ENCODE measurements at regions not wholly inside any gene's neighbourhood (a gene's known extent, or its start where the extent isn't known, plus 50 kb on each side); places are given as distances from the start of the nearest gene placed in this dataset.

DNA sequence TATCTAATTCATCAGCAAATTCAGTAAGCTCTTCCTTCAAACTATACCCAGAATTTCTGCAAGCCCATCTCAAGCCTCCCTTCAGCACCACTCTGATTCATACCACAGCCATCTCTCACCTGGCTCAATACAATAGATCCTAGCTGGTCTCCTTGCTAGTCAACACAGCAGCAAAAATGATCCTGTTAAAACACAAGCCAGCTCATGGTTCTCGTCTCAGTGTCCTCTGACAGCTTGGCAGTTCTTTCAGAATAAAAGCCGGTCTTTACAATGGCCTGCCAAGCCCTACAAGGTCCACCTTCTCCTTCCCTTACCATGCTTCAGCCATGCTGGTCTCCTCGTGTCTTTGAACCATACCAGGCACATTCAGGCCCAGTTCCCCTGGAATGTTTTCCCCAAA lies 296.9 kb upstream of the RND3 start:
- DNase-seq: no peak

DNA sequence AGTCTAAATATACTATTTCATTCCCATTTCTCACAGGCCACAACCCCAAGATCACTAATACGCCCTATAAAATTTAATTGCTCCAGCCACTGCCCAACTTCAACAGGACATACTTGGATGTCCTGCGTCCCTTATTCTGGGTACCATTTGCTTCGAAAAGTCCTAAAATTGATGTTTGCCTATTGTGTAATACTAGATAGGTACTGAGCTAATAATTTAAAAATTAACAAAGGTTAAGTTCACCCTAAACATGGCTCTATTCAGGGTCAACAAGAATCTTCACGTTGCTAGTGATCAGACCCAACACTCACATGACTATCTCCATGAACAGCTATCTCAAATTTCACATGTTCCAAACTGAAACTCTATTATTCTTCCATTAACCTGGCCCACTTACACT lies 296.4 kb upstream of the RND3 start:
- no peak for DNase-seq

DNA sequence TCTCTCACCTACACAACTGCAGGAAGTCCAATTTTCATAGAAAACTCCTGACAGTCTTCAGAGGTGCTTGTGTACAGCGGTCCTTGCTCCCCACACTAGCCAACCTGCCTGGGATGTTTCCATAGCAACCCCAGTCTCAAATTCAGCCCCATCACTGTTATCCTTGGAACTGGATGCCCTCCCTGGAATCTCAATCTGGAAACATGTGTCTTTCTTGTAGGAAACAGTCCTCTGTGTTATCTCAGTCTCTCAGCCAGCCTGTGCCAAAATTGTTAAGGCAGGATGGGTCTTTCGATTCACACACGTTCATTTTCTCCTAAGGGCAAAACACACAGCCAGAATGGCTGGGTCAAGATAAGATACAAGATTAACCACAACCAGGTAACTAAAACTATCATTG lies 295.5 kb upstream of the RND3 start:
- no peak for DNase-seq

DNA sequence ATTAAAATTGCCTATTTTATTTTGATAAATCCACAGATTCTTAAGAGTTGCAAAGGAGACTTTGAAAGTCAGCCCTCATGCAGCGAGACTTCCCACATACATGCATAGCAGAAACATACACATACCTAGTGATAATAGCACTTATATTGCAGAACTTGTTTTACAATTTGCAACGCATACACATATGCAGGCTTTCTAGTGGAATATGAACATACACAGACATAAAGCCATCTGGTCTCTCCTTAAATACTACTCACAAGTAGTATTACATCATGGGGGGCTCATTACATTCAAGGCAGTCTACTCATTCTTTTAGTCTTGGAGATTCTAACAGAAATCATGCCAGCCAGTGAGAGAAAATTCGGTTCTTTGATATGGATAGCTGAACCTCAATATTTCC lies 295.1 kb upstream of the RND3 start:
- DNase-seq: no peak

- no peak for DNase-seq
Observed at GRCh38 chr2:150781142-150781541, 293.7 kb upstream of the RND3 start.

DNA sequence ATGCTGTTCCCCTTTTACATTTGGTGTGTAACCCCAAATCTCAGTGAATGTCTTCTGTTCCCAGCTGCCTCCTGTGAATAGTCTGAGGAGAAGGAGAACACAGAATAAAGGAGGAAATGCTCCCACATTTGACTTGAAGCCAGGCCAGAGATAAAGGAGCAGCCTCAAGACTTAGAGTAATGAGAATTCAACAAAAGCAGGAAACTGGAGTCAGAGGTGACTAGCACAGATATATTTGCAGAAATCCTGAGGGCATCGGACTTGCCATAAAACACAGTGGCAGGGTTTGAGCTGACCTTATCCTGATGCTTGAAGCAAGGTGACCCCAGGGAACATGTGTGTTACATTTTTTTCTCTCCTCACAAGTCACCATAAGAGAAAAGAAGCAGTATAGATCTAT lies 291.4 kb upstream of the RND3 start:
- no peak for DNase-seq

GRCh38 chr2:150769421-150769820 lies 282.0 kb upstream of the RND3 start:
- DNase-seq: no peak

GRCh38 chr2:150767991-150768746 lies 280.7 kb upstream of the RND3 start:
- DNase-seq: no peak

GRCh38 chr2:150762571-150762970 lies 275.1 kb upstream of the RND3 start:
- DNase-seq: no peak

DNA sequence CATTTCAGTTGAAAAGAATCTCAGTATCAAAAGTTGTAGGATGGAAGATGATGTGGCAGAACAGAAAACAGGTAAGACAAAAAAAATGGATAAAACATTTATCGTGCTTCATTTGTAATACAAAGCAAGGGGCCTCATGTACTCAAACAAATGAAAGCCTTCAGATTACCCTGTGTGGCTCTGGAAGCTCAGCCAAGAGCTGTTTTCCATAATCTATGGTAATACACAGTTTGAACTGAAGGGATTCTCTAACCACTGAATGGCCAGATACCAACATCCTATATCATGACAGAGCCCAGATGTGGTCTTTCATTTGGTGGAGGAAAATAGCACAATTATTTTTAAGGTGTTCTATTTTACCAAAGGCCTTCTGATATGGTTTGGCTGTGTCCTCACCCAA lies 272.1 kb upstream of the RND3 start:
- DNase-seq: no peak

DNA sequence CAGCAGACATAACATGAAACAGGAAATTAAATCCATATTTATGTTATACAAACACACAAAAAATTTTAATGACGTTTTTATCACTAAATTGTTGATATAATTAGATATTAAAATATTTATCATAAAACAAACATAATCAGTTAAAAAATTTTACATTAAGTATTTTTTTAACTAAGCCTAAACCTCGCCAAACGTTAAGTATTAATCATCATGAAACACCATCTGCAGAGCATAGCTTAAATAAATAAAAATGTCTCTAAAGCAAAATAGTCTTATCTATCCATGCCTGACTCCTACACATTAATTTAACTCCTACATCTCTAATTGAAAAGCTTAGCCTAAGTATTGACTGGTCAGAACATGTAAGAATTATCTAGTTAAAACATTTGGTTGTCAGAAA lies 271.6 kb upstream of the RND3 start:
- no peak for DNase-seq

- DNase-seq: no peak
Observed at GRCh38 chr2:150752229-150752628, 264.8 kb upstream of the RND3 start.

DNA sequence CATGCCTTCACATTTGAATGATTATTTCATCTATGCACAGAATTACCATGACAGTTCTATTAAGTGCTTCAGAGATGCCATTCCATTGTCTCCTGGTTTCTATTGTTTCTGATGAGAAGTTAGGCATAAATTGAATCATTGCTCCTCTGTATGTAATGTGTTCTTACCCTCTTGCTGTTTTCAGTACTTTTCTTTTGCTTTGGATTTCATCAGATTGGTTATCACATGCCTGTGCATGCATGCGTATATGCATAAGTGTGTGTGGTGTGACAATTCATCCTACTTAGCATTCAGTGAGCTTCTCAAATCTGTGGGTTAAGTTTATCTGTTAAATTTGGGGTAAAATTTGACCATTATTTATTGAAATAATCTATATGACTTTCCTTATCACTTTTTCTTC lies 263.3 kb upstream of the RND3 start:
- DNase-seq: no peak

DNA sequence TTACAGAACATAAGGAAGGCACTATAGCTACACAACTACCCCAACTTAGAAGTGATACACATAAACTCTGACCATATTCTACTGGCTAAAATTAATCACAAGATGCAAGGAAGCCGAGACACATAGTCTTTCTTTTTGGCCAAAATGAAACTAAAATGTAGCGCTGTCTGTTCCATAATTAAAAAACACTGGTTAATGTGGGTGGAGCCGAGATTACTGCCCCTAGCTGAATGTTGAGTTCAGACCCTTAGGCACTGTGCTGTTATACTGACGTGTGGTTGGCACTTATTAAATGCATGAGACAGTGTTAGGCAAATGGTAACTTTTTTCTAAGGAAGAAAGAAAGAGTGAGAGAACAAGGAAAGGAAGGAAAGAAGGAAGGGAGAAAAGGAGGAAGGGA lies 254.6 kb upstream of the RND3 start:
- DNase-seq: no peak

GRCh38 chr2:150735894-150736498 lies 248.5 kb upstream of the RND3 start:
- DNase-seq: no peak

DNA sequence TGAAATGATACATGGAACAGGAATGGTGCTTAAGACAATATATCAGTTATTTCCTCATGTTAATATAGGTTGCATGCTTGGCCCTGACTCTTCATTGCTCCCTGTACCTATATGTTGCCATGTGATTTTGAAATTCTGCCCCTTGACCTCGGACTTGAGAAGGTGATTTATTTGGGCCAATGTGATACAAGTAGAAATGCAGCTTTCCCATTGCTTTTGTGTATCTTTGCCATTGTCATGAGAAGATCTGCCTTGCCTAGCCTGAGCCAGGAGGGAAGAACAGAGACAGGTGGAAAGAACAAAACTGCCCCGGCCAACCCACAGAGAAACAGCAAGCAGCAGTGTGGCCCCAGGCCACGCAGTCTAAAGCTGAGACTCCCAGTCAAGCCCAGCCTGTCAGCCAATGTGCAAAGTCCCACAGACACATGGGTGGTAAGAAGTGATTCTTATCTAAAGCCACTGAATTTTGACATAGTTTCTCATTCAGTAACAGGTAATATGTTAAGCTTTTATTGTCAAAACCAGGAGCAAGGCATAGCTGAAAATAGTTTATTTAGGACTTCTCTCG lies 245.7 kb upstream of the RND3 start:
- DNase-seq: no peak

DNA sequence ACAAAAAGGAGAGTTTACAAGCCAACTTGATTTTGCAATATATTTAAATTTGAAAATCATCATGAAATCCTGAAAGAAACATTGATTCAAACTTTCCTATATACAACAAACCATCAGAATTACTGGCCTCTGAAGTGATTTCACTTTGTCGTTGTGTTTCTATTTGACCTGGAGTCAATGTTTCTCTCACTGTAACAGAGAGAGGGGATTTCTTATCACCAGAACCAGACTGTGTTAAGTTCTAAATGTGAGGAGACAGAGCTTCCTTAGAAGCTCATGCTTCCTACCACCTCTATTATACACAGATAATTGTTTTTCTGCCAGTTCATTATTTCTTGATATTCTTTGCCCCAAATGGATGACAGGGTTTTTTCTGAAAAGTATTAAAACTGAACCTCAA lies 245.0 kb upstream of the RND3 start:
- no peak for DNase-seq

DNA sequence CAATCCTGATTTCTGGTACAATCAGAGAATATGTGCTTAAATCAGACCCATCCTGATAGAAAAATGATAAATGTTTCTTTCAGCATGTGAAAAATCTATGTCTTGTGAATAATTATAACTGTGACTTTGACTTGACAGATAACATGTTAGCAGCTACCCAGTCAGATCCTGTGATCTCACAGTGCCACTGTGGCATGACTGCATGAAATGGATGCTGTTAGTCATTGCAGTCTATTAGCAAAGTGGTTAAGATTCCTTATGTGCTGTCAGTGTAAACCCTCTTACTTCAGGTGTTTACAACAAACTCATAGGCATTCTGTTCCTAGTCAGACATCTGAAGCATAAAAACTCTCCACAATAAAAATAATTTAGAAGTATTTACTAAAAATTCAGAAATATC lies 244.6 kb upstream of the RND3 start:
- no peak for DNase-seq

- no peak for DNase-seq
Observed at GRCh38 chr2:150729495-150729955, 242.1 kb upstream of the RND3 start.

DNA sequence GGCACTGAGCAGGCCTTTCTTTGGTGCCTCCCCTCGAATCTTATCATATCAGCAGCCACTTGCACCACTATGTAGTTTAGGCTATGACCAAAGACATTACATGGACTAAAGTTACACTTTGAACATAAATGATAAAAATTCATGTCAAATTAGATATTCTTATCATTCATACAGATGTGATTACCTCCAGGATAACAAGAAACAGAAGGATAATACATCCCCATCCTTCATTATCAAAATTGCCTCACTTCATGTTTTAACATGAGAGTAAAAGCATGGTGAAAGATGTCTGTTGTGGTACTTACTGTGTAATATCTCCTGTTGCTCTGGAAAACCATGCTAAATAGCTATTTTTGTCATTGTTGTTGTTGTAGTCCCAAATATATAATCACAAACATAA lies 230.8 kb upstream of the RND3 start:
- no peak for DNase-seq

DNA sequence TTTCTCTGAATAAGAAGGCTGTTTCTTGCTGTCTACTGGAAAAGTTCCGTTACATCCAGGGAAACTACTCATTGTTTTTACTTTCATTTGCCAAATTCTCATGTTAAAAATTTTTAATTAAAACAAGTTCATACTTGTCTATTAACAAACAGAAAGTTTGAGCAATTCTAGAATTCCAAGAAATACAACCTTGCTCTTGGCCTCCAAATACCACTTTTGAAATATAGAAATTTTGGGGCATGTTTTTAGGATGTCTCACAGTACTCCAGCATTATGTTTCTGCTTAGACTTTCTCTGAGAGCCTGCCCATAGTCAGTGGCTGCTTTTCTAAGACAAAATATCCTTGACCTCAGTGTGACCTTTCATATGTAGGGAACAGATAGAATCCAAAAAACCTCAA lies 228.7 kb upstream of the RND3 start:
- DNase-seq: no peak

- no peak for DNase-seq
Observed at GRCh38 chr2:150715501-150715900, 228.0 kb upstream of the RND3 start.

- no peak for DNase-seq
Observed at GRCh38 chr2:150710916-150711315, 223.4 kb upstream of the RND3 start.

GRCh38 chr2:150710041-150710440 lies 222.6 kb upstream of the RND3 start:
- no peak for DNase-seq
